ENCODE measurements at regions not wholly inside any gene's neighbourhood (a gene's known extent, or its start where the extent isn't known, plus 50 kb on each side); places are given as distances from the start of the nearest gene placed in this dataset.

DNA sequence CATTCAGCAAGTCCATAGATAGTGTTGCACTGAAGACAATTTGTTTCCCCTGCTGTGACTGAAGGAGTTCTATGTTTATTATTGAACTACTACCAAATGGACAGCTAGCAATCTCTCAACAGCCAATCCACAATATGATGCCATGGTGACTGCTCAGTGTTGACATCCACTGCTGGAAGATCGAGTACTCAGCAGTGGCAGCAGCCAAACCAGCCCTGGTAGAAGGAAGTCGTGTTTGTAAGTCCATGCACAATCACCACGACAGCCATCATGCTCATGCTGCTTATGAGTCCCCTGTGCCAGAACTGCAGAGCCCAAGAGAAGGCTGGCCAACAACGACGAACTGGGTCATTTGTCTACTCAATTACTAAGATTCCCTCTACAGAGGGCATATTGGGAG is 66.4 kb downstream of the OSR1 start (continued):
- TF ChIP-seq, protein P1, sequence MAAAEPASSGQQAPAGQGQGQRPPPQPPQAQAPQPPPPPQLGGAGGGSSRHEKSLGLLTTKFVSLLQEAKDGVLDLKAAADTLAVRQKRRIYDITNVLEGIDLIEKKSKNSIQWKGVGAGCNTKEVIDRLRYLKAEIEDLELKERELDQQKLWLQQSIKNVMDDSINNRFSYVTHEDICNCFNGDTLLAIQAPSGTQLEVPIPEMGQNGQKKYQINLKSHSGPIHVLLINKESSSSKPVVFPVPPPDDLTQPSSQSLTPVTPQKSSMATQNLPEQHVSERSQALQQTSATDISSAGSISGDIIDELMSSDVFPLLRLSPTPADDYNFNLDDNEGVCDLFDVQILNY (CRISPR knock-in tag; conservative IDR thresholded peaks at IDR 0.05), result no peak

DNA sequence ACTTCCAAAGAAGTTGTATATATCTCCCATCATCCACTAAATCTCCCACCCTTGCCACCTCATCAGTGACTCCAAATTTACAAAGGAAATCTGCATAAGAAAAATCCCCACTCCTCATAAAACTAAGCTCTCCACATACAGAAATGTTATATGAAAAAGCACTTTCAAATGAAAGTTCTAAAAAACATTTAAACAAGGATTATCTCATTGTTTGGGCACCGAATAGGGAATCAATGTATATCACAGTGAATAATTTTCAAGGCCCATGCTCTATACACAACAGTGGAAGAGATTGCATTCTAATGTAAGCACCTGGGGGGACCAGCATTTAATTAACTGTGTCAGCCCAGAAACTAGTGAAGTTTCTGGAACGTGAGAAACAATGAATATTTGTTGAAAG is 70.1 kb downstream of the OSR1 start:
- Histone ChIP-seq H2AFZ (ENCODE audit: low read length) (no peak overlapping the region), H3K36me3 (replicated peaks in 1 of 2; ENCODE audit: control insufficient read depth in 1 of 2, insufficient read depth in 2 of 2, low read length in 2 of 2) (no peaks in the 10 kb centered on the region), H3K9ac (ENCODE audit: insufficient read depth, low read depth, low read length) (no peak overlapping the region), H3K27ac (ENCODE audit: extremely low read length, insufficient read depth, low read length) (no peak overlapping the region), H3K27me3 (ENCODE audit: control insufficient read depth in 1 of 2, insufficient read depth in 2 of 2, low read length in 2 of 2) (no peaks in the 10 kb centered on the region), H4K20me1 (ENCODE audit: insufficient read depth, low read length) (no peaks in the 10 kb centered on the region), H3K4me1 (ENCODE audit: insufficient read depth, low read length) (no peaks in the 10 kb centered on the region), H3K79me2 (ENCODE audit: insufficient read depth, low read length) (no peaks in the 10 kb centered on the region), H3K9me3 (ENCODE audit: low read length) (no peaks in the 10 kb centered on the region), H3K4me3 (replicated peaks in 1 of 3; ENCODE audit: insufficient read depth in 1 of 3, low read depth in 2 of 3, low read length in 3 of 3) (no peak overlapping the region), H3K4me2 (ENCODE audit: low read depth, low read length) (no peak overlapping the region)
- intact Hi-C loops (cut with micrococcal nuclease; ENCODE audit: unreplicated experiment), result no loop called here
- CTCF ChIA-PET (ENCODE audit: low intra/inter-chr PET ratio, low total read pairs), result no interaction called here
- no peak for FAIRE-seq
- in situ Hi-C loops (cut with HindIII; ENCODE audit: extremely low pct_ligation_motif_present, low pct_unique_long_range_greater_than_20kb), result no loop called here
- 3% methylated on average over 2 of the region's 2 CpGs for WGBS (ENCODE audit: low lambda C conversion rate)
- DNase-seq (ENCODE audit: low spot score), result no peak
- POLR2A ChIA-PET, result no interaction called here
- no peak for ATAC-seq
- no TSS peak for BruUV-seq (replicated peaks)
- TF ChIP-seq ZMYM3 (CRISPR knock-in tag; IDR thresholded peaks at IDR 0.05), result no peak
- no peak for TF ChIP-seq TCF12 (IDR thresholded peaks at IDR 0.05)
- no peak for TF ChIP-seq TCF12 (CRISPR knock-in tag; IDR thresholded peaks at IDR 0.05)
- TF ChIP-seq ZSCAN12 (CRISPR knock-in tag; IDR thresholded peaks at IDR 0.05), result no peak
- no peak for TF ChIP-seq AKAP8 (CRISPR knock-in tag; IDR thresholded peaks at IDR 0.05)
- TF ChIP-seq, protein P2, sequence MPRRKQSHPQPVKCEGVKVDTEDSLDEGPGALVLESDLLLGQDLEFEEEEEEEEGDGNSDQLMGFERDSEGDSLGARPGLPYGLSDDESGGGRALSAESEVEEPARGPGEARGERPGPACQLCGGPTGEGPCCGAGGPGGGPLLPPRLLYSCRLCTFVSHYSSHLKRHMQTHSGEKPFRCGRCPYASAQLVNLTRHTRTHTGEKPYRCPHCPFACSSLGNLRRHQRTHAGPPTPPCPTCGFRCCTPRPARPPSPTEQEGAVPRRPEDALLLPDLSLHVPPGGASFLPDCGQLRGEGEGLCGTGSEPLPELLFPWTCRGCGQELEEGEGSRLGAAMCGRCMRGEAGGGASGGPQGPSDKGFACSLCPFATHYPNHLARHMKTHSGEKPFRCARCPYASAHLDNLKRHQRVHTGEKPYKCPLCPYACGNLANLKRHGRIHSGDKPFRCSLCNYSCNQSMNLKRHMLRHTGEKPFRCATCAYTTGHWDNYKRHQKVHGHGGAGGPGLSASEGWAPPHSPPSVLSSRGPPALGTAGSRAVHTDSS (CRISPR knock-in tag; conservative IDR thresholded peaks at IDR 0.05), result no peak
- TF ChIP-seq MAZ (IDR thresholded peaks at IDR 0.05; ENCODE audit: borderline replicate concordance, low read depth, low read length), result no peak
- TF ChIP-seq MAZ (CRISPR knock-in tag; IDR thresholded peaks at IDR 0.05; ENCODE audit: low read depth), result no peak
- TF ChIP-seq, protein P3, sequence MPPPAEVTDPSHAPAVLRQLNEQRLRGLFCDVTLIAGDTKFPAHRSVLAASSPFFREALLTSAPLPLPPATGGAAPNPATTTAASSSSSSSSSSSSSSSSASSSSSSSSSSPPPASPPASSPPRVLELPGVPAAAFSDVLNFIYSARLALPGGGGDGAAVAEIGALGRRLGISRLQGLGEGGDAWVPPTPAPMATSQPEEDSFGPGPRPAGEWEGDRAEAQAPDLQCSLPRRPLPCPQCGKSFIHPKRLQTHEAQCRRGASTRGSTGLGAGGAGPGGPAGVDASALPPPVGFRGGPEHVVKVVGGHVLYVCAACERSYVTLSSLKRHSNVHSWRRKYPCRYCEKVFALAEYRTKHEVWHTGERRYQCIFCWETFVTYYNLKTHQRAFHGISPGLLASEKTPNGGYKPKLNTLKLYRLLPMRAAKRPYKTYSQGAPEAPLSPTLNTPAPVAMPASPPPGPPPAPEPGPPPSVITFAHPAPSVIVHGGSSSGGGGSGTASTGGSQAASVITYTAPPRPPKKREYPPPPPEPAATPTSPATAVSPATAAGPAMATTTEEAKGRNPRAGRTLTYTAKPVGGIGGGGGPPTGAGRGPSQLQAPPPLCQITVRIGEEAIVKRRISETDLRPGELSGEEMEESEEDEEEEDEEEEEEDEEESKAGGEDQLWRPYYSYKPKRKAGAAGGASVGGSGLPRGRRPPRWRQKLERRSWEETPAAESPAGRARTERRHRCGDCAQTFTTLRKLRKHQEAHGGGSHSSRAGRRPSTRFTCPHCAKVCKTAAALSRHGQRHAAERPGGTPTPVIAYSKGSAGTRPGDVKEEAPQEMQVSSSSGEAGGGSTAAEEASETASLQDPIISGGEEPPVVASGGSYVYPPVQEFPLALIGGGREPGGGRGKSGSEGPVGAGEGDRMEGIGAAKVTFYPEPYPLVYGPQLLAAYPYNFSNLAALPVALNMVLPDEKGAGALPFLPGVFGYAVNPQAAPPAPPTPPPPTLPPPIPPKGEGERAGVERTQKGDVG (CRISPR knock-in tag; IDR thresholded peaks at IDR 0.05; ENCODE audit: borderline replicate concordance), result no peak
- TF ChIP-seq KLF12 (CRISPR knock-in tag; IDR thresholded peaks at IDR 0.05; ENCODE audit: borderline replicate concordance), result no peak
- TF ChIP-seq PHF5A (CRISPR knock-in tag; IDR thresholded peaks at IDR 0.05; ENCODE audit: low read depth, unreplicated experiment), result no peak
- TF ChIP-seq NCOA1 (CRISPR knock-in tag; IDR thresholded peaks at IDR 0.05), result no peak
- TF ChIP-seq GATAD2A (CRISPR knock-in tag; IDR thresholded peaks at IDR 0.05), result no peak
- TF ChIP-seq, protein P4, sequence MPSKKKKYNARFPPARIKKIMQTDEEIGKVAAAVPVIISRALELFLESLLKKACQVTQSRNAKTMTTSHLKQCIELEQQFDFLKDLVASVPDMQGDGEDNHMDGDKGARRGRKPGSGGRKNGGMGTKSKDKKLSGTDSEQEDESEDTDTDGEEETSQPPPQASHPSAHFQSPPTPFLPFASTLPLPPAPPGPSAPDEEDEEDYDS (CRISPR knock-in tag; IDR thresholded peaks at IDR 0.05), result no peak
- TF ChIP-seq, protein P5, sequence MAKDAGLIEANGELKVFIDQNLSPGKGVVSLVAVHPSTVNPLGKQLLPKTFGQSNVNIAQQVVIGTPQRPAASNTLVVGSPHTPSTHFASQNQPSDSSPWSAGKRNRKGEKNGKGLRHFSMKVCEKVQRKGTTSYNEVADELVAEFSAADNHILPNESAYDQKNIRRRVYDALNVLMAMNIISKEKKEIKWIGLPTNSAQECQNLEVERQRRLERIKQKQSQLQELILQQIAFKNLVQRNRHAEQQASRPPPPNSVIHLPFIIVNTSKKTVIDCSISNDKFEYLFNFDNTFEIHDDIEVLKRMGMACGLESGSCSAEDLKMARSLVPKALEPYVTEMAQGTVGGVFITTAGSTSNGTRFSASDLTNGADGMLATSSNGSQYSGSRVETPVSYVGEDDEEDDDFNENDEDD (CRISPR knock-in tag; IDR thresholded peaks at IDR 0.05; ENCODE audit: borderline replicate concordance), result no peak
- TF ChIP-seq KAT2B (IDR thresholded peaks at IDR 0.05; ENCODE audit: borderline replicate concordance, low read depth, low read length), result no peak
- no peak for TF ChIP-seq LCORL (IDR thresholded peaks at IDR 0.05)
- no peak for TF ChIP-seq LCORL (CRISPR knock-in tag; IDR thresholded peaks at IDR 0.05)
- TF ChIP-seq RFX1 (IDR thresholded peaks at IDR 0.05), result no peak
